Liver (tissue), 8 donors: ENCODE measurements at regions not wholly inside any gene's neighbourhood (a gene's known extent, or its start where the extent isn't known, plus 50 kb on each side); places are given as distances from the start of the nearest gene placed in this dataset.

Experiments
- DNase-seq: peaks from one replicate; pipeline ENCODE4 v3.0.0-alpha.2; 2017; ENCODE audit warnings: low spot score
- H3K27ac ChIP-seq, 2 donors: one replicate each; pipeline ENCODE4 v1.7.0; 2013; ENCODE audit warnings: inconsistent platforms in 2 of 2, low read length in 2 of 2, control low read depth in 1 of 2, low read depth in 1 of 2, mild to moderate bottlenecking in 1 of 2
- H3K27me3 ChIP-seq, 4 donors: one replicate each; pipeline versions ENCODE4 v1.6.1 to v1.7.0; 2013; ENCODE audit warnings: low read length in 3 of 4, inconsistent platforms in 1 of 4, mild to moderate bottlenecking in 1 of 4, moderate library complexity in 1 of 4; ENCODE audit not compliant: control insufficient read depth in 4 of 4, insufficient read depth in 4 of 4
- H3K36me3 ChIP-seq, 4 donors: one replicate each; pipeline versions ENCODE4 v1.6.1 to v1.7.0; 2013; ENCODE audit warnings: low read length in 3 of 4, mild to moderate bottlenecking in 3 of 4, low read depth in 1 of 4, moderate library complexity in 1 of 4; ENCODE audit not compliant: control insufficient read depth in 4 of 4, insufficient read depth in 3 of 4
- H3K4me1 ChIP-seq, 4 donors: one replicate each; pipeline versions ENCODE4 v1.6.1 to v1.7.0; 2013; ENCODE audit warnings: low read length in 3 of 4, mild to moderate bottlenecking in 3 of 4, moderate library complexity in 1 of 4; ENCODE audit not compliant: control insufficient read depth in 4 of 4, insufficient read depth in 4 of 4
- H3K4me3 ChIP-seq, 3 donors: one replicate each; pipeline versions ENCODE4 v1.6.1 to v1.7.0; 2013; ENCODE audit warnings: low read length in 3 of 3, control low read depth in 1 of 3, low read depth in 1 of 3, mild to moderate bottlenecking in 1 of 3
- H3K9ac ChIP-seq, 2 donors: one replicate each; pipeline ENCODE4 v1.7.0; 2013; ENCODE audit warnings: low read length in 2 of 2, mild to moderate bottlenecking in 2 of 2, moderate library complexity in 2 of 2, control low read depth in 1 of 2, low read depth in 1 of 2
- H3K9me3 ChIP-seq, 4 donors: one replicate each; pipeline versions ENCODE4 v1.6.1 to v1.7.0; 2013; ENCODE audit warnings: low read length in 3 of 4; ENCODE audit not compliant: control insufficient read depth in 4 of 4
- EGR1 ChIP-seq, 2 donors: IDR thresholded peaks; 2 replicates each; pipeline ENCODE4 v1.6.1; 2016 to 2018; ENCODE audit warnings: antibody characterized with exemption in 2 of 2, low read depth in 2 of 2
- FOXA1 ChIP-seq: IDR thresholded peaks from 2 replicates; pipeline ENCODE4 v1.6.1; 2016; ENCODE audit warnings: antibody characterized with exemption
- FOXA2 ChIP-seq: IDR thresholded peaks from 2 replicates; pipeline ENCODE4 v1.6.1; 2016; ENCODE audit warnings: antibody characterized with exemption
- GABPA ChIP-seq, 2 donors: IDR thresholded peaks in 1 of 2; conservative IDR thresholded peaks in 1 of 2; 2 replicates each; pipeline ENCODE4 v1.6.1; 2016; ENCODE audit warnings: antibody characterized with exemption in 2 of 2, mild to moderate bottlenecking in 1 of 2, moderate library complexity in 1 of 2
- HNF4A ChIP-seq, 2 donors: conservative IDR thresholded peaks; 2 replicates each; pipeline ENCODE4 v1.6.1; 2016; ENCODE audit warnings: antibody characterized with exemption in 2 of 2, mild to moderate bottlenecking in 2 of 2
- HNF4G ChIP-seq: IDR thresholded peaks from 2 replicates; pipeline ENCODE4 v1.6.1; 2016; ENCODE audit warnings: antibody characterized with exemption
- JUND ChIP-seq, 2 donors: IDR thresholded peaks; 2 replicates each; pipeline ENCODE4 v1.6.1; 2016; ENCODE audit warnings: antibody characterized with exemption in 2 of 2
- MAX ChIP-seq: IDR thresholded peaks from 2 replicates; pipeline ENCODE4 v1.6.1; 2016; ENCODE audit warnings: antibody characterized with exemption
- NR2F2 ChIP-seq: IDR thresholded peaks from 2 replicates; pipeline ENCODE4 v1.6.1; 2016; ENCODE audit warnings: antibody characterized with exemption
- RAD21 ChIP-seq, 2 donors: IDR thresholded peaks; 2 replicates each; pipeline ENCODE4 v1.6.1; 2016; ENCODE audit warnings: antibody characterized with exemption in 2 of 2, mild to moderate bottlenecking in 2 of 2
- RXRA ChIP-seq, 2 donors: IDR thresholded peaks; 2 replicates each; pipeline ENCODE4 v1.6.1; 2017 to 2018; ENCODE audit warnings: antibody characterized with exemption in 2 of 2, mild to moderate bottlenecking in 1 of 2
- SP1 ChIP-seq: IDR thresholded peaks from 2 replicates; pipeline ENCODE4 v1.6.1; 2018; ENCODE audit warnings: antibody characterized with exemption, mild to moderate bottlenecking
- TAF1 ChIP-seq: conservative IDR thresholded peaks from 2 replicates; pipeline ENCODE4 v1.6.1; 2016; ENCODE audit warnings: antibody characterized with exemption, mild to moderate bottlenecking
- YY1 ChIP-seq: IDR thresholded peaks from 2 replicates; pipeline ENCODE4 v1.6.1; 2016; ENCODE audit warnings: antibody characterized with exemption, mild to moderate bottlenecking
- ZBTB33 ChIP-seq: IDR thresholded peaks from 2 replicates; pipeline ENCODE4 v1.6.1; 2016; ENCODE audit warnings: antibody characterized with exemption
- WGBS: extraction: QIAGEN DNeasy Blood & Tissue Kit; methylation state at CpG from one replicate; pipeline ENCODE4 v1.1.7; 2013; 5-methylcytosine and 5-hydroxymethylcytosine counted together
- TF ChIP-seq, protein P1 (sequence below): fragments of 150-350 bp; IDR thresholded peaks from 2 replicates; pipeline ENCODE4 v1.5.1; 2017; ENCODE audit warnings: improper control_type of control experiment, low read depth, low read length; ENCODE audit not compliant: missing input control
- TF ChIP-seq, protein P2 (sequence below): IDR thresholded peaks from 2 replicates; pipeline ENCODE4 v1.6.1; 2016; ENCODE audit warnings: antibody characterized with exemption, mild to moderate bottlenecking
- TF ChIP-seq, protein P3 (sequence below): IDR thresholded peaks from 2 replicates; pipeline ENCODE4 v1.6.1; 2016; ENCODE audit warnings: antibody characterized with exemption
- donor health status: healthy.
- donor health status: healthy.
- donor health status: healthy.
- donor health status: healthy.
- donor health status: healthy.

DNA sequence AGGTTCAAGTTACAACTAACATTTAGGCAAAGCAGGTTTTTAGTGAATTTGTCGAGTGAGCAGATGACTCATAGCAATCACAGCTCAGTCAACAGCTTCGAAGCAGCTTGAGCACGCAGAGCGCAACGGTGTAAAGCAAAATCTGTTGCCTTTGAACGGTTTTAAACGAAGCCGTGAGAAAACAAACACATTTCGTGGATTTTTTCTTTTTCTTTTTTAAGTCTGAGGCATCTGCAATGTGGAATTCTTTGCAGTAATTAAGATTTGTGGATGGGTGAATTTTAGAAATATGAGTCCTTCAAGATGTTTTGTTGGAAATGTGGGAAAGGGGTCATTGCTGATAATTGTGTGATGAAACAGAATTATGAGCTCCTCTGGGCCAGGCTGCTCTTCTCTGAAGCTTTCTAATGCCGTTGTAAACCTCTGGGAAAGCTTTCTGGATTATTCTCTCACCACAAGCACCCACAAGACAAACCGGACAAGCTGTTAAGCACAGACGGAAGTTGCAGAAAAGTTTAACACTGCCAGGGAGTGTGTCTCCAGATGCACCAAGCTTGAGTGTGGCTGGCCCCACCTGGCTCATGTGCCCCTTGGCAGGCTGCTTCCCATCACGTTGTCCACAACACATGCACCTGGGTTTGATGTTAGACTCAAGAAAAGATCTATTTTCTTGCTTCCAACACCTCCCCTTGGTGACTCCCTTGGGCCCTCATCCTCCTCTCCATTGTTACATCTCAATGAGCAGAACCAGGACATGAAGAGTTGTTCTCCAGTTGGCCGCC, 224.7 kb downstream of the ACKR3 start:
- H3K9ac ChIP-seq: no peak overlapping the region
- 85% methylated on average over 14 of the region's 14 CpGs for WGBS
- H3K27ac ChIP-seq: no peak overlapping the region
- H3K4me1 ChIP-seq: no peaks in the 10 kb centered on the region
- no peak for DNase-seq
- no peaks in the 10 kb centered on the region for H3K9me3 ChIP-seq
- no peaks in the 10 kb centered on the region for H3K27me3 ChIP-seq
- TF ChIP-seq MAX: no peak
- no peak for TF ChIP-seq ZBTB33
- no peak for TF ChIP-seq RXRA (IDR thresholded peaks at IDR 0.05)
- no peak for TF ChIP-seq FOXA1
- TF ChIP-seq RAD21 (IDR thresholded peaks at IDR 0.05): no peak
- TF ChIP-seq, protein P1, sequence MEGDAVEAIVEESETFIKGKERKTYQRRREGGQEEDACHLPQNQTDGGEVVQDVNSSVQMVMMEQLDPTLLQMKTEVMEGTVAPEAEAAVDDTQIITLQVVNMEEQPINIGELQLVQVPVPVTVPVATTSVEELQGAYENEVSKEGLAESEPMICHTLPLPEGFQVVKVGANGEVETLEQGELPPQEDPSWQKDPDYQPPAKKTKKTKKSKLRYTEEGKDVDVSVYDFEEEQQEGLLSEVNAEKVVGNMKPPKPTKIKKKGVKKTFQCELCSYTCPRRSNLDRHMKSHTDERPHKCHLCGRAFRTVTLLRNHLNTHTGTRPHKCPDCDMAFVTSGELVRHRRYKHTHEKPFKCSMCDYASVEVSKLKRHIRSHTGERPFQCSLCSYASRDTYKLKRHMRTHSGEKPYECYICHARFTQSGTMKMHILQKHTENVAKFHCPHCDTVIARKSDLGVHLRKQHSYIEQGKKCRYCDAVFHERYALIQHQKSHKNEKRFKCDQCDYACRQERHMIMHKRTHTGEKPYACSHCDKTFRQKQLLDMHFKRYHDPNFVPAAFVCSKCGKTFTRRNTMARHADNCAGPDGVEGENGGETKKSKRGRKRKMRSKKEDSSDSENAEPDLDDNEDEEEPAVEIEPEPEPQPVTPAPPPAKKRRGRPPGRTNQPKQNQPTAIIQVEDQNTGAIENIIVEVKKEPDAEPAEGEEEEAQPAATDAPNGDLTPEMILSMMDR: no peak
- TF ChIP-seq SP1: no peak
- TF ChIP-seq, protein P2, sequence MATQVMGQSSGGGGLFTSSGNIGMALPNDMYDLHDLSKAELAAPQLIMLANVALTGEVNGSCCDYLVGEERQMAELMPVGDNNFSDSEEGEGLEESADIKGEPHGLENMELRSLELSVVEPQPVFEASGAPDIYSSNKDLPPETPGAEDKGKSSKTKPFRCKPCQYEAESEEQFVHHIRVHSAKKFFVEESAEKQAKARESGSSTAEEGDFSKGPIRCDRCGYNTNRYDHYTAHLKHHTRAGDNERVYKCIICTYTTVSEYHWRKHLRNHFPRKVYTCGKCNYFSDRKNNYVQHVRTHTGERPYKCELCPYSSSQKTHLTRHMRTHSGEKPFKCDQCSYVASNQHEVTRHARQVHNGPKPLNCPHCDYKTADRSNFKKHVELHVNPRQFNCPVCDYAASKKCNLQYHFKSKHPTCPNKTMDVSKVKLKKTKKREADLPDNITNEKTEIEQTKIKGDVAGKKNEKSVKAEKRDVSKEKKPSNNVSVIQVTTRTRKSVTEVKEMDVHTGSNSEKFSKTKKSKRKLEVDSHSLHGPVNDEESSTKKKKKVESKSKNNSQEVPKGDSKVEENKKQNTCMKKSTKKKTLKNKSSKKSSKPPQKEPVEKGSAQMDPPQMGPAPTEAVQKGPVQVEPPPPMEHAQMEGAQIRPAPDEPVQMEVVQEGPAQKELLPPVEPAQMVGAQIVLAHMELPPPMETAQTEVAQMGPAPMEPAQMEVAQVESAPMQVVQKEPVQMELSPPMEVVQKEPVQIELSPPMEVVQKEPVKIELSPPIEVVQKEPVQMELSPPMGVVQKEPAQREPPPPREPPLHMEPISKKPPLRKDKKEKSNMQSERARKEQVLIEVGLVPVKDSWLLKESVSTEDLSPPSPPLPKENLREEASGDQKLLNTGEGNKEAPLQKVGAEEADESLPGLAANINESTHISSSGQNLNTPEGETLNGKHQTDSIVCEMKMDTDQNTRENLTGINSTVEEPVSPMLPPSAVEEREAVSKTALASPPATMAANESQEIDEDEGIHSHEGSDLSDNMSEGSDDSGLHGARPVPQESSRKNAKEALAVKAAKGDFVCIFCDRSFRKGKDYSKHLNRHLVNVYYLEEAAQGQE: no peak
- TF ChIP-seq GABPA (IDR thresholded peaks at IDR 0.05 in 1 of 2, conservative IDR thresholded peaks at IDR 0.05 in 1 of 2): no peak
- TF ChIP-seq HNF4G: no peak
- TF ChIP-seq JUND (IDR thresholded peaks at IDR 0.05): no peak
- TF ChIP-seq YY1: no peak
- no peak for TF ChIP-seq FOXA2
- TF ChIP-seq, protein P3, sequence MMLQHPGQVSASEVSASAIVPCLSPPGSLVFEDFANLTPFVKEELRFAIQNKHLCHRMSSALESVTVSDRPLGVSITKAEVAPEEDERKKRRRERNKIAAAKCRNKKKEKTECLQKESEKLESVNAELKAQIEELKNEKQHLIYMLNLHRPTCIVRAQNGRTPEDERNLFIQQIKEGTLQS: no peak
- TF ChIP-seq HNF4A (conservative IDR thresholded peaks at IDR 0.05): no peak
- TF ChIP-seq EGR1 (IDR thresholded peaks at IDR 0.05; ENCODE audit: low read depth in 2 of 2): no peak
- TF ChIP-seq TAF1: no peak
- TF ChIP-seq NR2F2: no peak
- H3K4me3 ChIP-seq: no peak overlapping the region
- H3K36me3 ChIP-seq: no peaks in the 10 kb centered on the region
